ENCODE measurements at regions not wholly inside any gene's neighbourhood (a gene's known extent, or its start where the extent isn't known, plus 50 kb on each side); places are given as distances from the start of the nearest gene placed in this dataset.

DNA sequence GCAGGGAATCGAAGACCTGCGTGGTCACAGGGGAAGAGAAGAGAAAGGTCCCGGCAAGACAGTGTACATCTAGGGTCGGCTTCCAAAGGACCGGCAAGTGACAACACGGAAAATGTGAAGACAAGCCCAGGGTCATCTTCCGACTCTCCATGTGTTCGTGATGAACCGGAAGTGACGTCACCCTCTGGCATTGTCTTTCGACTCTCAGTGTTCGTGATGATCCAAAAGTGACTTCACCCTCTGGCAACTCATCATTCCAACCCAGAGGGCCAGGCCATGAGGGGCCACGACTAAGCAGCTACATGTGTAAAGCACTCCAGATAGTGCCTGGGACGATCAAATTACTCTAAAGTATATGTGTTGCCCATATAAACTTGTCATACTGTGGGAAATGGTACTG lies 290.8 kb downstream of the THBS2 start:
- no peak for DNase-seq

GRCh38 chr6:168961264-168961656 lies 292.4 kb downstream of the THBS2 start:
- DNase-seq, result no peak

DNA sequence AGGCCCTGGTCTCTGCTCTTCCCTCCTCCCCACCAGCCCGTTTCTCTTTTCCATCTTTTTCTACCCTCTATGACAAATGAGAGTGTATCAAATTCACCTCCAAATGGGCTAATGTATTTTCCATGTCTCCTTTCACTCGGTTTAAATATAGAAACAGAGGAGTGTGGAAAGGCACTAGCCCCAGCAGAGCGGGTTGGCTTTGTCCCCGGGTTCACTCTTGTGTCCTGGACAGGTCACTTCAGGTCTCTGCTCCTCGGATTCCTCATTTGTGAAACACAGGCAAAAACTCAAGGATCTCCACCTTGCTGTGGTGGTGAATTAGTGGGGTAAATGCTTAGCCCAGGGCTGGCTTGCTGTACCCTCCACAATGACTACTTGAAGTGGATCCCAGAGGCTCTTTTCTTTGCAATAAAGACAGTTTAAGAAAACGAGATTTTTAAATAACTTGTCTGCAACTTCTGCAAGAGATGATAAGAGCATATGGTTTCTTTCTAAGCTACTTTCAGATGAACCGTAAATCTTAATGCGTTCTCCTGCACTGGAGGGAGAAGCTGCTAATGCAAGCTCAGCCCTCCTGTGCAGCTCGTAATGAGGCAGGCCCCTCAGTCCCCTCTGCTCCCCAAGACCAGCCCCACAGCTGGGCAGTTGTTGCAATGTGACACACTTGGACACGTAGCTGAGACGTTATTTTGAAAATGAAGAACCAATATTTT lies 292.9 kb downstream of the THBS2 start:
- DNase-seq, result no peak

DNA sequence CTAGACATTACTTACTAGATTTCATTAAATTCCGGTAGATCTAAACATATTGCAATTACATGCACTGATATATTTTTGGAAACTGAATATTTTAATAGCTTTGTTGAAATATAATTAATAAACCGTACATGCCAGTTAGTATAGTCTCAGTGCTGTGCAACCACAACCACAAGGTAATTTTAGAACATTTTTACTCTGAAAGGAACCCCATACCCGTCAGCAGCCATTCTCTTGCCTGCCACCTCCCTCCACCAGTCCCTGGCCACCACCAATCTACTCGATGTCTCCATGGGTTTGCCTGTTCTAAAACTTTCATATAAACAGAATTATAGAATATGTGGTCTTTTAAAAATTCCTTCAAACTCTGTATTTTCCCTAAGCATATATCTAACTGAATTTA lies 293.9 kb downstream of the THBS2 start:
- no peak for DNase-seq

DNA sequence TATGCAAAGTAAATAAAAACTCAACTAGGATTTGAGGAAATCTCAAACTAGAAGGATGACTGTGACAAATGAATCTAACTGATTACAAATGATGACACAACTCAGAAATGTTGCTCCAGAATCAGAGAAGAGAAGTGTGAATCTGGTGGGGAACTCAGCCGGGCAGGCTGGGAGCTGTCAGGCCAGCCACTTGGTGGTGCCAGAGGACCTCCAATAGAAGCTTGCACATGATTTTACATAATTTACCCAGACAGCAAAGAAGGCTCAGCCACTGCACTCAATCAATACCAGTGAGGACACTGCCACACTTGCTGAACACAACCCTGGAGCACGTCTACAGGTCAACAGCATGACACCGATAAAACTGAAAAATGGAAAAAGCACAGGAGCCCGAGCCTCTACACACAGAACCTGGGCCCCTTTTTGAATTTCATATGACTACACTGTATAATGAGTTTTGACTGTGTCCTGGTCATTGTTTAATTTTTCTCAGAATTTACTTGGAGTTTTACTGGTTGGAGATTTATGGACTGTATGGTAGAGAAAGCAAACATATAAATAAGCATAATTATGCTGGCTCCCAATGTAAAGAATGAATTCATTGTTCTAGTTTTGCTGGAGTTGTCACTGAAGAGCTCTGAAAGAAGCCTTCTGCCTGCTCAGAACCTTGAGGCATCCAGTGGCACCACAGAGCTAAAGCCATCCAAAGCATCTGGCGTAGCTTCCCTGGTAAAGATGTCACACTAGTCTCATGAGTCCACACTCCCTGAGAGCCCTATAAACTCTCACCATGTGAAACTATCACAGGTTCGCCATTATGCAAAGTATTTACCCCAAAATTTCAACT lies 296.5 kb downstream of the THBS2 start:
- no peak for DNase-seq

GRCh38 chr6:168956141-168956838 lies 297.4 kb downstream of the THBS2 start:
- DNase-seq, result no peak

- DNase-seq, result no peak
Measured at GRCh38 chr6:168953461-168953860, 300.2 kb downstream of the THBS2 start.

DNA sequence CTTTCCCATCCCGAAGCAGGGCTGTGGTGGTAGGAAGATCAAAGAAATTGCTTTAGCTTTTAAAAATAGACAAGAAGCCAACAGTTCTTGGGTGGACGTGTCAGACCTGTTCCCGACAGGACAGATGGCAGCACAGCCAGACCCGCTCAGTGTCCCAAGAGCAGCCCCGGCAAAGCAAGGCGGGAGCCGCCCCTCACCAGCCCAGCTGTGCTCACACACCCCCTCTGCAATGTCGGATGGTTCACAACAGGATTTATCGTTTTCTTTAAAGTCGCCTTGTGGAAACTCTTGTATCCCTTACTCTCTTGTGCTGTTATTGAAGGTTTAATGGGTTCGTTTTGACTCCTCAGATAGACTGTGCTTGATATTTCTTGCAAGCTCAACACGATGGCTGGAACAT lies 302.4 kb downstream of the THBS2 start:
- no peak for DNase-seq

- no peak for DNase-seq
Measured at GRCh38 chr6:168950858-168951214, 302.8 kb downstream of the THBS2 start.

GRCh38 chr6:168949981-168950857 lies 303.4 kb downstream of the THBS2 start:
- peak; percentile 57 for DNase-seq

GRCh38 chr6:168948990-168949531 lies 304.6 kb downstream of the THBS2 start:
- no peak for DNase-seq

- DNase-seq, result no peak
Measured at GRCh38 chr6:168948002-168948401, 305.6 kb downstream of the THBS2 start.

- no peak for DNase-seq
Measured at GRCh38 chr6:168943231-168943905, 310.3 kb downstream of the THBS2 start.

GRCh38 chr6:168942646-168943045 lies 311.0 kb downstream of the THBS2 start:
- DNase-seq, result no peak

DNA sequence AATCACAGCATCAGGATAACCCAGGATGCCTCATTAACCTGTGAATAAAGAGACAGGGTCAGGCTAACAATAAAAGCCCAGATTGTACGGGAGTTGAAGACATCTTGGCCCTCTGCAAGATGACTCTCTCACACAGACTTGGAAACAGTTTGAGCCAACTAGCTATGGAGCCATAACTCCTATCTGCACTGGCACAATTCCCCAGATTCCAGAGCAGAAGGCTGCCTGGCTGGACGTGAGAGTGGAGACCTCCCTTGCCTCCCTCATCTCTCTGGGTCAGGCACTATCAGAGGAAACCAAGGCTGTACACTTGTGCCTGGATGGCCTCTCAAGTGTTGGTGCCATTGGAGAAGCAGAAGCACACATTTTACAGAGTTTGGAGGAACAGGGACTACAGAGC lies 312.6 kb downstream of the THBS2 start:
- DNase-seq, result no peak

- no peak for DNase-seq
Measured at GRCh38 chr6:168939796-168940195, 313.9 kb downstream of the THBS2 start.

DNA sequence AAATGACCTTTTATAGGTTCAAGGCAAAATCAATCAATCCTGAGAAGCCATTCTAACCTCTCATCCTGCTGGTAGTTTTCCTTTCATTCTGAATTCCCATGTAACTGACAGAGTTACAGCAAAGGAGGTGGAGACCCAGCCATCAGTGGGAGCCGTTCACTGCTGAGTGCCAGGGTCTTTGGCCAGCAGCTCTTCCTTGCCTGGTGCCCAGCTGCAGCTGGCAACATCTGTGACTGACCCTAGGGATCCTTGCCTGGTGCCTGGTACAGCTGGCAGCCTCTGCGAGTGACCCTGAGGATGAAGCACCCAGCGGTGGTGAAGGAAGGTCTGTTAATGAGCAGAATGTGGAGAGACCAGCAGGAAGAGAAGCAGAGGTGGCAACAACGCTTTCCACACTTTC lies 314.6 kb downstream of the THBS2 start:
- DNase-seq, result no peak

GRCh38 chr6:168938546-168938945 lies 315.1 kb downstream of the THBS2 start:
- DNase-seq, result no peak

DNA sequence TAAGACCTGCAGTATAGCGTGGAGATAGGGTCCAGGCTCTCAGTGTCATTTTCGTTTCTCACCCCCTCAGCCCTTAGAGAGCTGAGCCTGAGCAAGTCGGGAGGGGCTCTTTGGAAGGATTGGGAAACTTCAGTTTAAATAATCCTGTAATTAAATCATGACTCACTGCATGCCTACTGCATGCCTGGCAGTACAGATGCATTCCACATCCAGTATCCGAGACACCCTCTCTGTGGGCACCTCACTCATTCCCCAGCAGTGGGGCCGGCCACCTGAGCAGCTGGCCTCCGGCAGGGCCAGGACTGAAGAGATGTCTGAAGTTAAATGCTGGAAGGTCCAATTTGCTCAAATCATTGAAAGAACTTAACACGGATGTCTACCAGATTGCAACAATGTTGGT lies 316.6 kb downstream of the THBS2 start:
- no peak for DNase-seq

DNA sequence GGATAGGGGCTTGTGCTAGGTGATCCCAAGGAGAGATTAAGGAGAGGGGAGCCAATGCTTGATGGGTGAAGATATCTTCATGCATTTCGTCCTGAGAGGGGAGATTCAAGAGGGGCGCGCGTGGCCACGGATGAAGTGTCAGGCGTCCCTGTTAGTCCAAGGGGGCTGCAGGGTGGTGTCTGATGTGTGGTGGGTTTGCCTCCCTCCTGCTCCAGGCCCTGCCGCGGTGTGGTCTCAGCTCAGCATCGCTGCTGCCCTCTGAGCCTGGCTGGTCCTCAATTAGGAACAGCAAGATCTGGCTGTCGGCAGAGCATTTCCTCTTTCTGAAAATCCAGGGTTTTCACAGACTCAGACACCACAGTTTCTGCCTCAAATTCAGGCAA lies 318.0 kb downstream of the THBS2 start:
- DNase-seq, result no peak

All from right kidney (tissue), 1 donor.